Upper lobe of left lung (tissue), 4 donors: ENCODE measurements at regions not wholly inside any gene's neighbourhood (a gene's known extent, or its start where the extent isn't known, plus 50 kb on each side); places are given as distances from the start of the nearest gene placed in this dataset.

ENCODE experiments used
- EP300 ChIP-seq, 4 donors: sonication (generic); formaldehyde crosslinking; IDR thresholded peaks; one replicate each; pipeline ENCODE4 v1.5.1; 2017; ENCODE audit warnings: antibody characterized with exemption in 4 of 4, control low read depth in 2 of 4
- POLR2A ChIP-seq, 4 donors: fragments of 450-650 bp; IDR thresholded peaks; one replicate each; pipeline ENCODE4 v1.5.1; 2016 to 2017; ENCODE audit warnings: antibody characterized with exemption in 4 of 4, mild to moderate bottlenecking in 2 of 4
- POLR2AphosphoS5 ChIP-seq, 2 donors: sonication (generic); formaldehyde crosslinking; IDR thresholded peaks; one replicate each; pipeline ENCODE4 v1.5.1; 2017; ENCODE audit warnings: antibody characterized with exemption in 2 of 2
- TF ChIP-seq, protein P1 (sequence below), 6 experiments: fragments of 450-650 bp in 4 of 6; fragments of 200-600 bp in 2 of 6; sonication (generic) in 2 of 6; IDR thresholded peaks; one replicate each; pipeline ENCODE4 v1.5.1; 2016 to 2019; ENCODE audit warnings: antibody characterized with exemption in 6 of 6

GRCh38 chr10:125602825-125603224, 80.1 kb downstream of the TEX36 start:
- TF ChIP-seq, protein P1, sequence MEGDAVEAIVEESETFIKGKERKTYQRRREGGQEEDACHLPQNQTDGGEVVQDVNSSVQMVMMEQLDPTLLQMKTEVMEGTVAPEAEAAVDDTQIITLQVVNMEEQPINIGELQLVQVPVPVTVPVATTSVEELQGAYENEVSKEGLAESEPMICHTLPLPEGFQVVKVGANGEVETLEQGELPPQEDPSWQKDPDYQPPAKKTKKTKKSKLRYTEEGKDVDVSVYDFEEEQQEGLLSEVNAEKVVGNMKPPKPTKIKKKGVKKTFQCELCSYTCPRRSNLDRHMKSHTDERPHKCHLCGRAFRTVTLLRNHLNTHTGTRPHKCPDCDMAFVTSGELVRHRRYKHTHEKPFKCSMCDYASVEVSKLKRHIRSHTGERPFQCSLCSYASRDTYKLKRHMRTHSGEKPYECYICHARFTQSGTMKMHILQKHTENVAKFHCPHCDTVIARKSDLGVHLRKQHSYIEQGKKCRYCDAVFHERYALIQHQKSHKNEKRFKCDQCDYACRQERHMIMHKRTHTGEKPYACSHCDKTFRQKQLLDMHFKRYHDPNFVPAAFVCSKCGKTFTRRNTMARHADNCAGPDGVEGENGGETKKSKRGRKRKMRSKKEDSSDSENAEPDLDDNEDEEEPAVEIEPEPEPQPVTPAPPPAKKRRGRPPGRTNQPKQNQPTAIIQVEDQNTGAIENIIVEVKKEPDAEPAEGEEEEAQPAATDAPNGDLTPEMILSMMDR (IDR thresholded peaks at IDR 0.05): no peak
- TF ChIP-seq POLR2A (IDR thresholded peaks at IDR 0.05) (no peak), POLR2AphosphoS5 (IDR thresholded peaks at IDR 0.05) (no peak), EP300 (IDR thresholded peaks at IDR 0.05) (no peak)
